Activated T-helper 1 cell treated with anti-CD3 and anti-CD28 coated beads, Interleukin-12 subunit alpha, Interleukin-12 subunit beta, Interleukin-2, Interleukin-4 antibody, amounts not matched to agents 30 ng/mL and 10 ng/mL and 1 ng/mL, durations not matched to agents 14 hours and 24 hours and 36 hours (primary cell): ENCODE measurements at regions not wholly inside any gene's neighbourhood (a gene's known extent, or its start where the extent isn't known, plus 50 kb on each side); places are given as distances from the start of the nearest gene placed in this dataset.

Experiments used
- DNase-seq: peaks from one replicate; pipeline ENCODE4 v3.0.0; 2021; ENCODE audit warnings: low spot score
- H3K27ac Mint-ChIP-seq: one replicate; pipeline ENCODE4 v1.8.0; 2021; ENCODE audit warnings: mild to moderate bottlenecking, mixed read lengths
- H3K27me3 Mint-ChIP-seq: one replicate; pipeline ENCODE4 v1.8.0; 2022; ENCODE audit warnings: mild to moderate bottlenecking, moderate library complexity, mixed read lengths; ENCODE audit not compliant: insufficient read depth
- H3K36me3 Mint-ChIP-seq: one replicate; pipeline ENCODE4 v1.8.0; 2021; ENCODE audit warnings: low read depth, mixed read lengths
- H3K4me1 Mint-ChIP-seq: one replicate; pipeline ENCODE4 v1.8.0; 2021; ENCODE audit warnings: low read depth, mixed read lengths
- H3K4me3 Mint-ChIP-seq: one replicate; pipeline ENCODE4 v1.8.0; 2021; ENCODE audit warnings: mild to moderate bottlenecking, moderate library complexity, mixed read lengths
- H3K9me3 Mint-ChIP-seq: one replicate; pipeline ENCODE4 v1.8.0; 2021; ENCODE audit warnings: mixed read lengths
- intact Hi-C: fragments of 100-400 bp; cut with micrococcal nuclease; formaldehyde crosslinking; loops from one replicate; pipeline ENCODE4 v1.15.1; 2024

- DNase-seq: no peak
- no peaks in the 10 kb centered on the region for H3K4me1 Mint-ChIP-seq
- no peaks in the 10 kb centered on the region for H3K36me3 Mint-ChIP-seq
- no peak overlapping the region for H3K4me3 Mint-ChIP-seq
- intact Hi-C loops: no loop called here
- no peaks in the 10 kb centered on the region for H3K9me3 Mint-ChIP-seq
- H3K27me3 Mint-ChIP-seq: no peaks in the 10 kb centered on the region
- no peak overlapping the region for H3K27ac Mint-ChIP-seq
Measured at GRCh38 chr18:73748731-73749130, 398.9 kb downstream of the FBXO15 start.

GRCh38 chr18:73746101-73746500, 401.5 kb downstream of the FBXO15 start:
- intact Hi-C loops: no loop called here
- no peaks in the 10 kb centered on the region for H3K36me3 Mint-ChIP-seq
- H3K4me1 Mint-ChIP-seq: no peaks in the 10 kb centered on the region
- H3K9me3 Mint-ChIP-seq: no peaks in the 10 kb centered on the region
- no peak overlapping the region for H3K27ac Mint-ChIP-seq
- H3K27me3 Mint-ChIP-seq: no peaks in the 10 kb centered on the region
- no peak for DNase-seq
- no peak overlapping the region for H3K4me3 Mint-ChIP-seq

- intact Hi-C loops: no loop called here
- no peak overlapping the region for H3K27ac Mint-ChIP-seq
Measured at GRCh38 chr18:73742957-73743356, 404.7 kb downstream of the FBXO15 start.

GRCh38 chr18:73741946-73742345, 405.7 kb downstream of the FBXO15 start:
- no peak for DNase-seq
- H3K27ac Mint-ChIP-seq: no peak overlapping the region
- H3K27me3 Mint-ChIP-seq: no peaks in the 10 kb centered on the region
- no peaks in the 10 kb centered on the region for H3K9me3 Mint-ChIP-seq
- H3K4me3 Mint-ChIP-seq: no peak overlapping the region
- intact Hi-C loops: no loop called here
- no peaks in the 10 kb centered on the region for H3K4me1 Mint-ChIP-seq
- H3K36me3 Mint-ChIP-seq: no peaks in the 10 kb centered on the region

More at GRCh38 chr18:73742957-73743356, 404.7 kb downstream of the FBXO15 start:
- Mint-ChIP-seq H3K9me3 (no peaks in the 10 kb centered on the region), H3K27me3 (no peaks in the 10 kb centered on the region), H3K4me3 (no peak overlapping the region), H3K4me1 (no peaks in the 10 kb centered on the region), H3K36me3 (no peaks in the 10 kb centered on the region)
- no peak for DNase-seq

- Mint-ChIP-seq H3K36me3 (no peaks in the 10 kb centered on the region), H3K4me3 (no peak overlapping the region), H3K27me3 (no peaks in the 10 kb centered on the region), H3K9me3 (no peaks in the 10 kb centered on the region), H3K27ac (no peak overlapping the region), H3K4me1 (no peaks in the 10 kb centered on the region)
- intact Hi-C loops: no loop called here
- no peak for DNase-seq
Measured at GRCh38 chr18:73739098-73739497, 408.5 kb downstream of the FBXO15 start.

- no peaks in the 10 kb centered on the region for H3K36me3 Mint-ChIP-seq
- no peak overlapping the region for H3K27ac Mint-ChIP-seq
- H3K9me3 Mint-ChIP-seq: no peaks in the 10 kb centered on the region
- no peak for DNase-seq
- H3K27me3 Mint-ChIP-seq: no peaks in the 10 kb centered on the region
- no peaks in the 10 kb centered on the region for H3K4me1 Mint-ChIP-seq
- intact Hi-C loops: no loop called here
- H3K4me3 Mint-ChIP-seq: no peak overlapping the region
Measured at GRCh38 chr18:73737990-73738389, 409.6 kb downstream of the FBXO15 start.

GRCh38 chr18:73735836-73736235, 411.8 kb downstream of the FBXO15 start:
- H3K36me3 Mint-ChIP-seq: no peaks in the 10 kb centered on the region
- H3K4me1 Mint-ChIP-seq: no peaks in the 10 kb centered on the region
- intact Hi-C loops: no loop called here
- no peaks in the 10 kb centered on the region for H3K27me3 Mint-ChIP-seq
- no peak overlapping the region for H3K27ac Mint-ChIP-seq
- H3K9me3 Mint-ChIP-seq: peaks cover 3% of the 10 kb centered on the region
- no peak overlapping the region for H3K4me3 Mint-ChIP-seq
- no peak for DNase-seq

- H3K4me3 Mint-ChIP-seq: no peak overlapping the region
Measured at GRCh38 chr18:73733806-73734314, 413.8 kb downstream of the FBXO15 start.

GRCh38 chr18:73733376-73733775, 414.3 kb downstream of the FBXO15 start:
- no peak overlapping the region for H3K27ac Mint-ChIP-seq
- H3K27me3 Mint-ChIP-seq: no peaks in the 10 kb centered on the region
- no peak overlapping the region for H3K4me3 Mint-ChIP-seq
- DNase-seq: no peak
- H3K36me3 Mint-ChIP-seq: no peaks in the 10 kb centered on the region
- peaks cover 4% of the 10 kb centered on the region for H3K9me3 Mint-ChIP-seq
- no peaks in the 10 kb centered on the region for H3K4me1 Mint-ChIP-seq
- intact Hi-C loops: no loop called here

More at GRCh38 chr18:73733806-73734314, 413.8 kb downstream of the FBXO15 start:
- Mint-ChIP-seq H3K4me1 (no peaks in the 10 kb centered on the region), H3K27ac (no peak overlapping the region), H3K27me3 (no peaks in the 10 kb centered on the region), H3K36me3 (no peaks in the 10 kb centered on the region), H3K9me3 (peaks cover 4% of the 10 kb centered on the region)
- intact Hi-C loops: no loop called here
- no peak for DNase-seq

GRCh38 chr18:73728657-73729056, 419.0 kb downstream of the FBXO15 start:
- no peak overlapping the region for H3K27ac Mint-ChIP-seq
- no peaks in the 10 kb centered on the region for H3K4me1 Mint-ChIP-seq
- no peak for DNase-seq
- no peaks in the 10 kb centered on the region for H3K36me3 Mint-ChIP-seq
- intact Hi-C loops: no loop called here
- peaks cover 4% of the 10 kb centered on the region for H3K9me3 Mint-ChIP-seq
- no peak overlapping the region for H3K4me3 Mint-ChIP-seq
- H3K27me3 Mint-ChIP-seq: no peaks in the 10 kb centered on the region

- no peaks in the 10 kb centered on the region for H3K4me1 Mint-ChIP-seq
- H3K27me3 Mint-ChIP-seq: no peaks in the 10 kb centered on the region
- no peak overlapping the region for H3K27ac Mint-ChIP-seq
- no peak overlapping the region for H3K4me3 Mint-ChIP-seq
- H3K36me3 Mint-ChIP-seq: no peaks in the 10 kb centered on the region
- H3K9me3 Mint-ChIP-seq: no peaks in the 10 kb centered on the region
- intact Hi-C loops: no loop called here
- DNase-seq: no peak
Measured at GRCh38 chr18:73724958-73725357, 422.7 kb downstream of the FBXO15 start.

- Mint-ChIP-seq H3K27me3 (no peaks in the 10 kb centered on the region), H3K4me3 (no peak overlapping the region), H3K36me3 (no peaks in the 10 kb centered on the region), H3K27ac (no peak overlapping the region), H3K9me3 (peaks cover 2% of the 10 kb centered on the region), H3K4me1 (no peaks in the 10 kb centered on the region)
- intact Hi-C loops: no loop called here
- DNase-seq: no peak
Measured at GRCh38 chr18:73719611-73720010, 428.0 kb downstream of the FBXO15 start.

GRCh38 chr18:73717570-73717969, 430.1 kb downstream of the FBXO15 start:
- Mint-ChIP-seq H3K27ac (no peak overlapping the region), H3K36me3 (no peaks in the 10 kb centered on the region), H3K27me3 (no peaks in the 10 kb centered on the region), H3K9me3 (peaks cover 2% of the 10 kb centered on the region), H3K4me3 (no peak overlapping the region), H3K4me1 (no peaks in the 10 kb centered on the region)
- intact Hi-C loops: no loop called here
- DNase-seq: no peak

- DNase-seq: no peak
- intact Hi-C loops: no loop called here
- Mint-ChIP-seq H3K4me1 (no peaks in the 10 kb centered on the region), H3K36me3 (no peaks in the 10 kb centered on the region), H3K27me3 (no peaks in the 10 kb centered on the region), H3K9me3 (peaks cover 2% of the 10 kb centered on the region), H3K4me3 (no peak overlapping the region), H3K27ac (no peak overlapping the region)
Measured at GRCh38 chr18:73715210-73715670, 432.4 kb downstream of the FBXO15 start.
